Psoas muscle (tissue), 7 donors: ENCODE measurements at regions not wholly inside any gene's neighbourhood (a gene's known extent, or its start where the extent isn't known, plus 50 kb on each side); places are given as distances from the start of the nearest gene placed in this dataset.

Experiments used
- ATAC-seq, 4 donors: fragments of 200-7000 bp; cut with Tn5 transposase; one replicate each; pipeline ENCODE4 v1.9.1; 2020; ENCODE audit warnings: moderate library complexity in 3 of 4, mild to moderate bottlenecking in 2 of 4
- DNase-seq, 2 donors: peaks; one replicate each; pipeline ENCODE4 v3.0.0-alpha.2; 2020
- H3K27ac ChIP-seq: fragments of 200-600 bp; one replicate; pipeline ENCODE4 v1.8.0; 2022
- H3K27me3 ChIP-seq, 3 donors: fragments of 200-600 bp in 1 of 3; one replicate each; pipeline versions ENCODE4 v1.6.1 to v1.8.0; 2013 to 2022; ENCODE audit warnings: low read length in 2 of 3, mild to moderate bottlenecking in 2 of 3, moderate library complexity in 1 of 3; ENCODE audit not compliant: insufficient read depth in 3 of 3
- H3K36me3 ChIP-seq, 2 donors: fragments of 200-600 bp in 1 of 2; one replicate each; pipeline versions ENCODE4 v1.6.1 to v1.8.0; 2013 to 2022; ENCODE audit warnings: low read depth in 1 of 2, mild to moderate bottlenecking in 1 of 2, moderate library complexity in 1 of 2; ENCODE audit not compliant: insufficient read depth in 1 of 2
- H3K4me1 ChIP-seq: fragments of 200-600 bp; one replicate; pipeline ENCODE4 v1.8.0; 2022
- H3K4me3 ChIP-seq: fragments of 200-600 bp; one replicate; pipeline ENCODE4 v1.8.0; 2022; ENCODE audit warnings: mild to moderate bottlenecking
- H3K9me3 ChIP-seq: fragments of 200-600 bp; one replicate; pipeline ENCODE4 v1.8.0; 2022
- WGBS, 3 donors: extraction: QIAGEN DNeasy Blood & Tissue Kit; methylation state at CpG; one replicate each; pipeline versions ENCODE4 v1.1.6 to v1.1.7; 2013; 5-methylcytosine and 5-hydroxymethylcytosine counted together
- intact Hi-C, 2 donors: fragments of 100-400 bp; cut with DNase I; formaldehyde crosslinking; loops; one replicate each; pipeline versions ENCODE4 v1.11.0 to v1.14.2; 2022
- TF ChIP-seq, protein P1 (sequence below): fragments of 200-600 bp; IDR thresholded peaks from one replicate; pipeline ENCODE4 v1.8.0; 2022; ENCODE audit warnings: antibody characterized with exemption
- donor health status: healthy with polysubstance abuse.
- donor health status: DM: no; HTN: no; CAD: no; lungs with moderate emphysema.
- donor health status: Bipolar disorder and iron deficiency.
- donor health status: healthy.
- donor health status: DM: yes; HTN: yes; CAD: no.
- donor health status: DM: no; HTN: no; CAD: no.
- donor health status: DM: yes; HTN: yes; CAD: no.

DNA sequence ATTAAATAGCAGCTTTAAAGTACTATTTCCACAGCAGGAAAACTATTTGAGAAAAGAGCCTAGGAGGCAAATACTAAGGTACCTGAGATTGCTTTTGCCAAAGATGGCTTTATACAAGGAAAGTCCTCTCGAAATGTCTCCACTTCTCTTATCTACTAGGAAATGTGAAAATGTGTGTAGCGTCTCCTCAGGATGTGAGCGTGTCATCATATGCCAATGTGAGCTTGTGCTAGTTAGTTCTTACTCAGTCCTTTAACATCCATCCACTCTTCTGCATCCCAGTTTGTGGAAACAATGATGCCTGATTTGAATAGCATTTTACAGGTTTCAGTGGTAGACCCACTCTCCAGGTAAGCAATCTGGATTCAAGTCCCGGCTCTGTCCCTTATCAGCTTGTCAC, 421.0 kb downstream of the DYNC2H1 start:
- Histone ChIP-seq H3K9me3 (no peaks in the 10 kb centered on the region), H3K27ac (no peak overlapping the region), H3K4me1 (no peaks in the 10 kb centered on the region), H3K4me3 (no peak overlapping the region), H3K36me3 (no peaks in the 10 kb centered on the region), H3K27me3 (no peaks in the 10 kb centered on the region)
- 93 to 95% (median 93%) methylated on average over 4 of the region's 4 CpGs for WGBS, 3 donors
- ATAC-seq = no peak
- TF ChIP-seq, protein P1, sequence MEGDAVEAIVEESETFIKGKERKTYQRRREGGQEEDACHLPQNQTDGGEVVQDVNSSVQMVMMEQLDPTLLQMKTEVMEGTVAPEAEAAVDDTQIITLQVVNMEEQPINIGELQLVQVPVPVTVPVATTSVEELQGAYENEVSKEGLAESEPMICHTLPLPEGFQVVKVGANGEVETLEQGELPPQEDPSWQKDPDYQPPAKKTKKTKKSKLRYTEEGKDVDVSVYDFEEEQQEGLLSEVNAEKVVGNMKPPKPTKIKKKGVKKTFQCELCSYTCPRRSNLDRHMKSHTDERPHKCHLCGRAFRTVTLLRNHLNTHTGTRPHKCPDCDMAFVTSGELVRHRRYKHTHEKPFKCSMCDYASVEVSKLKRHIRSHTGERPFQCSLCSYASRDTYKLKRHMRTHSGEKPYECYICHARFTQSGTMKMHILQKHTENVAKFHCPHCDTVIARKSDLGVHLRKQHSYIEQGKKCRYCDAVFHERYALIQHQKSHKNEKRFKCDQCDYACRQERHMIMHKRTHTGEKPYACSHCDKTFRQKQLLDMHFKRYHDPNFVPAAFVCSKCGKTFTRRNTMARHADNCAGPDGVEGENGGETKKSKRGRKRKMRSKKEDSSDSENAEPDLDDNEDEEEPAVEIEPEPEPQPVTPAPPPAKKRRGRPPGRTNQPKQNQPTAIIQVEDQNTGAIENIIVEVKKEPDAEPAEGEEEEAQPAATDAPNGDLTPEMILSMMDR = no peak
- intact Hi-C loops = no loop called here
- no peak for DNase-seq

DNA sequence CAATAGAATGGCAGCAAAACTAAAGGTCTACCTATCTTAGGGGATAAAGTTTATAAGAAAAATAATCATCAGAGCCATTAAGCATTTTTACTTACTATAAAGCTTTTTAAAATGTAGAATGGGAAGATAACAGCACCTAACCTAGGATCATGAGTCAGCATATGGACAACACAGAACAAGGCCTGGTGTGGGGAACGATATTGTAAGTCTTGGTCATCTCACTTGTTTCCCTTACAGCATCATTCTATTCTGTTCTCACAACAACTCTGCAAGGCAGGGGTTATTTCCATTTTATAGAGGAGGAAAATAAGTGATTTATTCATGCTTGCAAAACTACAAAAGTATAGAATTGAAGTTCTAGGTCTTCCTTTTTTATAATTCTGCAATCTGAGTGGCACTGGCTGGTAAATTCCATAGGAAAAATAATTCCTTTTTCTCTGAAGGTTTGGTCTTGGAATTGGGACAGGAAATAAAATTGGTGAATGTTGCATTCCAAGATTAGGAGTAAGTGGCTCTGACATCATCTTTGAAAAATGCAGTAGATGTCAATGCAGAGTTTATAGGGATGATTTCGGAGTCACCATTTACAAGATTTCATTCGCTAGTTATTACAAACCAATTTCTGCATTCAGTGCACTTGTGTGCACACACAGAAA, 423.0 kb downstream of the DYNC2H1 start:
- Histone ChIP-seq H3K4me3 (no peak overlapping the region), H3K9me3 (no peaks in the 10 kb centered on the region), H3K27me3 (no peaks in the 10 kb centered on the region), H3K4me1 (no peaks in the 10 kb centered on the region), H3K36me3 (no peaks in the 10 kb centered on the region), H3K27ac (no peak overlapping the region)
- 71 to 86% (median 78%) methylated on average over 3 of the region's 3 CpGs for WGBS, 3 donors
- intact Hi-C loops = no loop called here
- ATAC-seq = no peak
- TF ChIP-seq, protein P1 = no peak
- DNase-seq = no peak

DNA sequence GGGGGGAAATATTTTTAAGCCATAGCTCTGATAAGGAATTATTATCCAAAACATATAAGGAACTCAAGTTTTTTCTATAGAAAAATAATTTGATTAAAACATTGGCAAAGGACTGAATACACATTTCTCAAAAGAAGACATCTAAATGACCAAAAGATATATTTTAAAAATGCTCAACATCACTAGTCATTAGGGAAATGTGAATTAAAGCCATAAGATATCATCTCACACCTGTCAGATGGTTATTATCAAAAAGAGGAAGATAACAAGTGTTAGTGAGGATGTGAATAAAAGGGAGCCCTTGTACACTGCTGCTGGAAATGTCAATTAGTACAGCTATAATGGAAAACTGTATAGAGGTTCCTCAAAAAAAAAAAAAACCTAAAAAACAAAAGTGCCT, 425.0 kb downstream of the DYNC2H1 start:
- Histone ChIP-seq H3K36me3 (no peaks in the 10 kb centered on the region), H3K9me3 (no peaks in the 10 kb centered on the region), H3K27me3 (no peaks in the 10 kb centered on the region), H3K27ac (no peak overlapping the region), H3K4me3 (no peak overlapping the region), H3K4me1 (no peaks in the 10 kb centered on the region)
- DNase-seq (no peak), ATAC-seq (no peak)
- intact Hi-C loops = no loop called here
- TF ChIP-seq, protein P1 = no peak

DNA sequence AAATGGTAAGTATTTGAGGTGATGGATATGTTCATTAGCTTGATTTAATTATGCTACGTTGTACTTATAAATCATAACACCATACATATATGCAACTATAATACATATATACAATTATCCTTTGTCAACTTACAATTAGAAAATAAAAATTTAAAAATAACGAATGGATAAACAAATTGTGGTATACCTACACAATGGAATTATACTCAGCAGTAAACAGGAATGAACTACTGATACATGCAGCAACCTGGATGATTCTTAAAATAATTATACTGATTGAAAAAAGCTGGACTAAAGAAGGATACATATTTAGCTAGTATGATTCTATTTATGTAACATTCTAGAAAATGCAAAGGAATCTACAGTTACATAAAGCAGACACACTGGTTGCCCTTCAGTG, 425.7 kb downstream of the DYNC2H1 start:
- 91 to 98% (median 92%) methylated on average over 2 of the region's 2 CpGs for WGBS, 3 donors
- no peaks in the 10 kb centered on the region for H3K27me3 ChIP-seq
- no peak for ATAC-seq
- H3K4me1 ChIP-seq = no peaks in the 10 kb centered on the region
- H3K9me3 ChIP-seq = no peaks in the 10 kb centered on the region
- TF ChIP-seq, protein P1 = no peak
- no peaks in the 10 kb centered on the region for H3K36me3 ChIP-seq
- no peak overlapping the region for H3K27ac ChIP-seq
- no peak overlapping the region for H3K4me3 ChIP-seq
- DNase-seq = no peak
- intact Hi-C loops = no loop called here

DNA sequence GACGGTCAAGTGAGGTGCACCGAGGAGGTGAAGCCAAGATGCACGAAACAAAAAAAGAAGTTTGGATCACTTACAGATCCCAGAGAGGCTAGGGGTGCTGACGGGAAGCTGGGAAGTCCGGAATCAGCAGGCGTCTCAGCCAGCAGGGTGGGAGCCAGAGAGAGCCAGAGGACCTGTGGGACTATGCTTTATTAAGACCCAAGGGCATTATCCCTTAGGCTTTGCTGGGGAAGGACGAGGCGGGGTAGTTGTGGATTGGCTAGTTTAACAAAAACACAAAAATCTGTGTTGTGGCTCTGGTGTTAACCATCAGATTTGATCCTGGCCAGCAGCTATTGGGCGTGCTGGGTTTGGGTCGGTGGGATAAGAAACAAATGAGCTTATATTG, 427.1 kb downstream of the DYNC2H1 start:
- H3K36me3 ChIP-seq = no peaks in the 10 kb centered on the region
- no peaks in the 10 kb centered on the region for H3K9me3 ChIP-seq
- peak overlapping the region; percentile 24 for H3K4me3 ChIP-seq
- 39 to 68% (median 47%) methylated on average over 10 of the region's 10 CpGs for WGBS, 3 donors
- intact Hi-C loops = no loop called here
- ATAC-seq (peak in 1 of 4 donors; percentile 33), DNase-seq (no peak)
- H3K27me3 ChIP-seq = no peaks in the 10 kb centered on the region
- no peaks in the 10 kb centered on the region for H3K4me1 ChIP-seq
- H3K27ac ChIP-seq = no peak overlapping the region
- TF ChIP-seq, protein P1 = no peak
